ENCODE measurements at regions not wholly inside any gene's neighbourhood (a gene's known extent, or its start where the extent isn't known, plus 50 kb on each side); places are given as distances from the start of the nearest gene placed in this dataset.

GRCh38 chr2:128738446-128739110 lies 419.9 kb upstream of the HS6ST1 start:
- DNase-seq, result no peak
- H3K4me1 ChIP-seq (ENCODE audit: low read length), result no peaks in the 10 kb centered on the region
- H3K4me2 ChIP-seq (ENCODE audit: low read depth, low read length), result no peak overlapping the region
- H3K27me3 ChIP-seq (replicated peaks; ENCODE audit: insufficient read depth, low read length), result no peaks in the 10 kb centered on the region
- no peak overlapping the region for H3K4me3 ChIP-seq (ENCODE audit: low read length)
- H4K20me1 ChIP-seq (ENCODE audit: insufficient read depth, low read length), result no peaks in the 10 kb centered on the region
- H3K9me2 ChIP-seq (replicated peaks; ENCODE audit: insufficient read depth, low read length), result no peaks in the 10 kb centered on the region
- TF ChIP-seq EZH2 (optimal IDR thresholded peaks at IDR 0.05; ENCODE audit: low read depth, low read length) (no peak), EZH2phosphoT487 (IDR thresholded peaks at IDR 0.05; ENCODE audit: low read length) (no peak)
- TF ChIP-seq, protein P1, sequence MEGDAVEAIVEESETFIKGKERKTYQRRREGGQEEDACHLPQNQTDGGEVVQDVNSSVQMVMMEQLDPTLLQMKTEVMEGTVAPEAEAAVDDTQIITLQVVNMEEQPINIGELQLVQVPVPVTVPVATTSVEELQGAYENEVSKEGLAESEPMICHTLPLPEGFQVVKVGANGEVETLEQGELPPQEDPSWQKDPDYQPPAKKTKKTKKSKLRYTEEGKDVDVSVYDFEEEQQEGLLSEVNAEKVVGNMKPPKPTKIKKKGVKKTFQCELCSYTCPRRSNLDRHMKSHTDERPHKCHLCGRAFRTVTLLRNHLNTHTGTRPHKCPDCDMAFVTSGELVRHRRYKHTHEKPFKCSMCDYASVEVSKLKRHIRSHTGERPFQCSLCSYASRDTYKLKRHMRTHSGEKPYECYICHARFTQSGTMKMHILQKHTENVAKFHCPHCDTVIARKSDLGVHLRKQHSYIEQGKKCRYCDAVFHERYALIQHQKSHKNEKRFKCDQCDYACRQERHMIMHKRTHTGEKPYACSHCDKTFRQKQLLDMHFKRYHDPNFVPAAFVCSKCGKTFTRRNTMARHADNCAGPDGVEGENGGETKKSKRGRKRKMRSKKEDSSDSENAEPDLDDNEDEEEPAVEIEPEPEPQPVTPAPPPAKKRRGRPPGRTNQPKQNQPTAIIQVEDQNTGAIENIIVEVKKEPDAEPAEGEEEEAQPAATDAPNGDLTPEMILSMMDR (IDR thresholded peaks at IDR 0.05; ENCODE audit: low read length), result no peak
- no peak overlapping the region for H3K27ac ChIP-seq (ENCODE audit: low read length)
- no peaks in the 10 kb centered on the region for H3K36me3 ChIP-seq (replicated peaks; ENCODE audit: insufficient read depth, low read length)
- H2AFZ ChIP-seq (ENCODE audit: low read length), result no peak overlapping the region
- no peaks in the 10 kb centered on the region for H3F3A ChIP-seq (ENCODE audit: insufficient read depth, low read length)
- H3K9me3 ChIP-seq (replicated peaks; ENCODE audit: insufficient read depth, low read length), result no peaks in the 10 kb centered on the region
- H3K79me2 ChIP-seq (ENCODE audit: low read length), result no peaks in the 10 kb centered on the region
- no peak overlapping the region for H3K9ac ChIP-seq (ENCODE audit: low read length)

DNA sequence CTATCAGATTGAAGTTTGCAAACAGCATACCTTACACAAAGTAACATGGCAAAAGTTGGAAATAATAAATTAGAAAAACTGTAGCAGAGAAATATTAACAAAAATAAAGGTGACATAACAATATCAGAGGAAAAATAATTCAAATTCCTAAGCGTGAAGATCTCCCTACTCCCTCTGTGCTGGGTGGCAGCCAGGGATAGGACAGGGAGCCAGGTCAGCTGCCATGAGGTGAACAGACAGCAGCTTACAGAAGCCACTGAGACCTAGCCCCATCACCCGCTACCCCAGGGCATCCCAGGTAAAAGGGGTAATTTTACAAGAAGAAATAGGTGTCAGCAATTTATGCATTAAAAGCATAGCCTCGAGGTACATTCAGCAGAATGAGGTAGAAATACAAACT lies 423.8 kb upstream of the HS6ST1 start:
- no peak overlapping the region for H2AFZ ChIP-seq (ENCODE audit: low read length)

DNA sequence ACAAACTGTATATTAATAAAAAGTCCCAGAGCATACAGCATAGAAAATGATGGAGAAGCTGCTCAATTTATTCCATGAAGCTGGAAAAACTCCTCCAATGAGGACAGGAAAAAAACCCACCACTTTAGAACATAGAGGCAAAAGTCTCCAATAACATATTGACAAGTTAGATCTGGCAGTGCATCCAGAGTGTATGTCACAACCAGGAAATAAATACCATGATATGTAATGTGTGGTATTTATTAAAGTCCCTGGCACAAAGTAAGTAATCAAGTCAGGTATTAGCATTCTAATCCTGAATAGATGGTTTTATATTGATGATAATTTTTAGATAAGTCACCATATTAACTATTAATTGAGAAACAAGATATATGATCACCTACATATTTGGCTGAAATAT lies 427.3 kb upstream of the HS6ST1 start:
- Histone ChIP-seq H3K79me2 (ENCODE audit: low read length) (no peaks in the 10 kb centered on the region), H3K27me3 (replicated peaks; ENCODE audit: insufficient read depth, low read length) (no peaks in the 10 kb centered on the region), H3K9ac (ENCODE audit: low read length) (no peak overlapping the region), H3K4me3 (ENCODE audit: low read length) (no peak overlapping the region), H3K4me2 (ENCODE audit: low read depth, low read length) (no peak overlapping the region), H3K9me3 (replicated peaks; ENCODE audit: insufficient read depth, low read length) (no peaks in the 10 kb centered on the region), H2AFZ (ENCODE audit: low read length) (no peak overlapping the region), H3K9me2 (replicated peaks; ENCODE audit: insufficient read depth, low read length) (no peaks in the 10 kb centered on the region), H4K20me1 (ENCODE audit: insufficient read depth, low read length) (no peaks in the 10 kb centered on the region), H3F3A (ENCODE audit: insufficient read depth, low read length) (no peaks in the 10 kb centered on the region), H3K4me1 (ENCODE audit: low read length) (no peaks in the 10 kb centered on the region), H3K27ac (ENCODE audit: low read length) (no peak overlapping the region), H3K36me3 (replicated peaks; ENCODE audit: insufficient read depth, low read length) (no peaks in the 10 kb centered on the region)
- TF ChIP-seq, protein P1 (IDR thresholded peaks at IDR 0.05; ENCODE audit: low read length), result no peak
- no peak for TF ChIP-seq EZH2 (optimal IDR thresholded peaks at IDR 0.05; ENCODE audit: low read depth, low read length)
- no peak for TF ChIP-seq EZH2phosphoT487 (IDR thresholded peaks at IDR 0.05; ENCODE audit: low read length)
- DNase-seq, result no peak

More for the DNA sequence above, 423.8 kb upstream of the HS6ST1 start:
- H3K79me2 ChIP-seq (ENCODE audit: low read length), result no peaks in the 10 kb centered on the region
- H3K27ac ChIP-seq (ENCODE audit: low read length), result no peak overlapping the region
- no peak overlapping the region for H3K9ac ChIP-seq (ENCODE audit: low read length)
- no peaks in the 10 kb centered on the region for H3K36me3 ChIP-seq (replicated peaks; ENCODE audit: insufficient read depth, low read length)
- no peak overlapping the region for H3K4me2 ChIP-seq (ENCODE audit: low read depth, low read length)
- no peaks in the 10 kb centered on the region for H4K20me1 ChIP-seq (ENCODE audit: insufficient read depth, low read length)
- no peaks in the 10 kb centered on the region for H3K9me3 ChIP-seq (replicated peaks; ENCODE audit: insufficient read depth, low read length)
- TF ChIP-seq EZH2 (optimal IDR thresholded peaks at IDR 0.05; ENCODE audit: low read depth, low read length), result no peak
- TF ChIP-seq EZH2phosphoT487 (IDR thresholded peaks at IDR 0.05; ENCODE audit: low read length), result no peak
- no peaks in the 10 kb centered on the region for H3K4me1 ChIP-seq (ENCODE audit: low read length)
- no peak overlapping the region for H3K4me3 ChIP-seq (ENCODE audit: low read length)
- no peak for DNase-seq
- no peaks in the 10 kb centered on the region for H3K9me2 ChIP-seq (replicated peaks; ENCODE audit: insufficient read depth, low read length)
- no peaks in the 10 kb centered on the region for H3K27me3 ChIP-seq (replicated peaks; ENCODE audit: insufficient read depth, low read length)
- no peaks in the 10 kb centered on the region for H3F3A ChIP-seq (ENCODE audit: insufficient read depth, low read length)

DNA sequence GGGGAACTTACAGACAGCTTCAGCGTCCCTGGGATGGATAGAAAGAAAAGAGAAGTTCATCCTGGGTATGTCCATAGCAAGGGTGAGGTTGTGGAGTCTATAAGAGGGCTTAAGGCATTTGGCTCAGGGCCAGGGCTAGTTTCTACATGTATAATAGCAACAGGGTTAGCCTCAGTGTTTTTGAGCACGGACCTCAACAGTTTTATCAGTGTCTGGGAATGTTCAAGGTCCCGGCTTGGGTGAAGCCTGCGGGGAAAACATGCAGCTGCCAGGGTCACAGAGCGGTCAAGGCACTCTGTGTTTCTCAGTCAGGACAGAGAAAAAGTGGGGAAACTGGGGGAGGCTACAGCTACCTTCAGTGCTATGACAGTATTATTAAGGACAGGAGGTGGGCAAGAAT lies 427.7 kb upstream of the HS6ST1 start:
- Histone ChIP-seq H3K27ac (ENCODE audit: low read length) (no peak overlapping the region), H3K36me3 (replicated peaks; ENCODE audit: insufficient read depth, low read length) (no peaks in the 10 kb centered on the region), H3F3A (ENCODE audit: insufficient read depth, low read length) (no peaks in the 10 kb centered on the region), H2AFZ (ENCODE audit: low read length) (no peak overlapping the region), H3K27me3 (replicated peaks; ENCODE audit: insufficient read depth, low read length) (no peaks in the 10 kb centered on the region), H3K79me2 (ENCODE audit: low read length) (no peaks in the 10 kb centered on the region), H3K4me3 (ENCODE audit: low read length) (no peak overlapping the region), H3K4me1 (ENCODE audit: low read length) (no peaks in the 10 kb centered on the region), H3K9me3 (replicated peaks; ENCODE audit: insufficient read depth, low read length) (no peaks in the 10 kb centered on the region), H3K4me2 (ENCODE audit: low read depth, low read length) (no peak overlapping the region), H4K20me1 (ENCODE audit: insufficient read depth, low read length) (no peaks in the 10 kb centered on the region), H3K9ac (ENCODE audit: low read length) (no peak overlapping the region), H3K9me2 (replicated peaks; ENCODE audit: insufficient read depth, low read length) (no peaks in the 10 kb centered on the region)
- no peak for TF ChIP-seq EZH2phosphoT487 (IDR thresholded peaks at IDR 0.05; ENCODE audit: low read length)
- no peak for TF ChIP-seq EZH2 (optimal IDR thresholded peaks at IDR 0.05; ENCODE audit: low read depth, low read length)
- no peak for DNase-seq
